Dermis blood vessel endothelial cell (primary cell): ENCODE measurements at regions not wholly inside any gene's neighbourhood (a gene's known extent, or its start where the extent isn't known, plus 50 kb on each side); places are given as distances from the start of the nearest gene placed in this dataset.

ENCODE experiments used
- DNase-seq: peaks from one replicate; pipeline ENCODE4 v3.0.0; 2010

DNA sequence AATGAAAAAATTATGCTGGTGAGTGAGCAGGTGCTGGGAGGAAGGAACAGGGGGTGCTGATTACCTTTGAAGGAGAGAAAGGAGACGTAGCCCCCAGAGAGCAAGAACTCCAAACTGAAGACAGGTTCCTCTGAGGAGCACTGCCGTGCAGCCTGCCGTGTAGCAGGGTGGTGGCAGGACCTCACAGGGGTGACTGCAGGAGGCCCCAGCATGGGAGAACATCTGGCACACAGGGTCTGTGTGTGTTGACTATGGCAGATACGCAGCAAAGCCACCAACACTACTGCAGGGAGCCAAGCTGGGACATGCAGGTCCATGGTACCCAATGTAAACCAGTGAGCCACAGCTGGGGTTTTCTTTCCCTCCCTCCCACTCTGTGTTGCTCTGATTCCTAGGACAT is 192.1 kb upstream of the PDE1C start:
- DNase-seq: no peak

DNA sequence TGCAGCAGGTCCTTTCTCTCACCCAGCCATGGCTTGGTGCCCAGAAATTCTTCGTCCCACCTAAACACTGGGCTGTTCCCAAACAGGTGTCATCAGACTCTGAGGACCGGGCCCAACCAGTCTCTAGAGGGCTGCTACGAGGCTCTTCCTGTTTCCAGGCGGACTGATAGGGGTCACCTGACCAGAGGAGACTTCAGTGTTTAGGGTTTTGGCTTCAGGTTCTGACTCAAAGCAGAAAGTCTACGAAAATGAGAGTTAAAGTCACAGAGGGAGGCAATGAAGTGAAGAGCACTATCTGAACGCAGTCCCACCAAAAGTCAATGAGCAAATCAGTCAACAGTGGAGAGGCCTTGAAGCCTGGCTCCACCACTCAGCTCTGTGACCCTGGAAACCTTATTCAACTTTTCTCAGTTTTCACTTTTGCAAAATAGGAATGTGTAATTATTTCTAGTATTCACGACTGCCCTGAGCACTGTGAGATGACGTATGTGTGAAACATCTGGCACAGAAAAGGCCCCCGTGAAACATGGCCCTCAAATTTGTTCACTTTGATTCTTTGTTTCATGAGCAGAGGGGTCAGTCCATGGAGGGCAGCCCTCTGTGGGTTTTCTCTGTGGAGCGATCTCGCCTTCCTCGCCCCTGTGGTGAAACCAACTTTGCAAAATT is 189.9 kb upstream of the PDE1C start:
- no peak for DNase-seq

DNA sequence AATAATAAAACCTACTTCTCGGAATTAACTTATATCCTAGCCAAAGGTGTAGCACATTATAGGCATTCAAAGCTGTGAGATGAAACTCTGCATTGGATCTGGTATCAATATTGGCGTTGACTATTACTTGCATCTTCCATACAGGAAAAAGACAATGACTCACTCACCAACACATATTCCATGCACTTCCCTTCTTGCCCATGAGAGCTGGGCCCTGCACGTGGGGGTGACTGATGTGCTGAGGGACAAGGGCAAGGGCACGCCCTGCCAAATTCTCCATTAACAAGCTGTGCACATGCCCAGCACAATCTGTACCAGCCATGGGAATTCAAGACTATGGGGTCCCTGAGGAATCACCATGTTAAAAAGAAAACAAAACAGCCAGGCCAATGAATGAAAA is 188.1 kb upstream of the PDE1C start:
- DNase-seq: no peak

DNA sequence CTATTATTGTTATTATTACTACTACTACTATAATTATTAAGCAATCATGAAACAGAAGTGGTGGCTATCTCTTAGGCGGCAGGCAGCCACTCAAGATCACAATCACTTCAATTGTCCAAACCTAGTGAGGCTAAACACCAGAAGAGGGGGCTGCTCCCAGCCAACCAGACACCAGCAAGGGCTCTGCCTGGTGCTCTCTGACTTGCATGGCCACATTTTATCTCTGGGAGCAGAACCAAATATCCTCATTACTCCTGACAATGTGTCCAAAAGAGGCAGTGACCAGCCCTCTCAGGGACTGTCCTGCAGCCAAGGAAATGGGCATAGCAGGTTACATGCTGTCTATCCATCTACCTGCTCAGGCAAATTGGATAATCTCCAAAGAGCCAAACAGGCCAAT is 187.4 kb upstream of the PDE1C start:
- no peak for DNase-seq

DNA sequence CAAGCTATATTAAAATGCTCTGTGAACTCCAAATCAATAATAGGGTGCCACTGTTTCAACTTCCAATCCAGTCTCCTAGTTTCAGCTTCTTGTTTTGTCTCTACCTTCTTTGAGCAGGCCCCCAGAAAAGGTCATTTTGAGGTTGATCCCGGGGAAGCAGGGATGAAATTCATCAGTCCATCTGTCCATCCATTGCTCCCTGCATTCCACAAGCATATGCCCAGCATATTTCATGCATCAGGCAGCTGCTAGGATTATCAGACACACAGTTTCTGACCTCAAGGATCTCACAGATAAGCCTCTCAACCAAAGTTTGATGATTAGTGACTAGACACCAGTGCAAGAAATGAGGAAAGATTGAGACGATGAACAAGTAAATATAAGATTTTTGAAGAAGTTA is 186.6 kb upstream of the PDE1C start:
- no peak for DNase-seq

DNA sequence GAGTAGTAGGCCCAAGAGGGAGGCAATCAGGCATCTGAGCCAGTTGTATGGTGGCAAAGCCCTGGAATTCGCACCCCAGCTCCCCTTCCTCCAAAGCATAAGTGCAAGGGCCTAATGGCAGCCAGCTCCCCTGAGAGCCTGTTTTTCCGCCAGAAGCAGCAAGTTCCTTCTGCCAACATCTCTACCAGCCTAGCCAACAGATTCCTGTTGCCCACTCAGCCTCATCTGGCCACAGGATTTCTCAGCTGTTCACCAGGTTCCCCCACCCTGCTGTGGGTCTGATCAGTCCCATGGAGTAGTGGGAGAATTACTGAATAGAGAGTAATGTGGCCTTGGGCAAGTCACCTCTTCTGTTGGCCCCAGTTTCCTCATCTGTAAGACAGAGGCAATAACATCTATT is 186.2 kb upstream of the PDE1C start:
- DNase-seq: no peak

DNA sequence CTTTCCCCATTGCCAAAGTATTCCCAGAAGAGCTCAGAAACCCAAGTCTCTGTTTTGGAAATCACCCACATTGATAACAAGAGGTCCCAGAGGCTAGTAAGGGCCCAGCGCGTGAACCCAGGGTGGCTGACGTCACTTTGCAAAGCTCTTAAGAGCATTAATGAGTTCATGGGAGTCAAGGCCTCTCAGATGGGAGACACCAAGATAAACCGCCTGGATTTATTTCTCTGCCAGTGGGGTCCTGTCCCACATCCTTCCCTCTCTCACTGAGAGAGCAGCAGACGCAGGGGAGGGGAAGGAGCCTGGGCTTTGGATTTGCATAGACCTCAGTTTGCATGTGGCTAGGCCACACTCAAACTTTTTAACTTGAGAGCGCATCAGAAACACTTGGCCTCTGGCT is 184.8 kb upstream of the PDE1C start:
- no peak for DNase-seq

DNA sequence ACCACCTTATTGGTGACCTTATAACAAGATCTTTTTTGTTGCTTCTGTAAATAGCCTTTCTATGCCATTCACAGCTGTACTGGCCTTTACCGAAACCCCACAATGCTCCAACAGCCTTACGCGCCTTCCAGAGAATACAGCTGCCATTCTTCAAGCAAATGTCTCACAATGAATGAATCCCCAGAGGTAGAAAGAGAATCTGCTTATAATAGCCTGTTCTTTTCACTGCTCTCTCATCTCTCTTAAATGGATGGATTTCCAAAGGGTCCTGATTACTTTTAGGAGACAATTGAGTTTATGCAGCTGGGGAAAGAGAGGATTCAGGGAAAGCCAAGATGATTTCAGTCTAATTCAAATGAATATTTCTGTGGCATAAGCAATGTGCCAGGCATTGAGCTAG is 183.1 kb upstream of the PDE1C start:
- no peak for DNase-seq

DNA sequence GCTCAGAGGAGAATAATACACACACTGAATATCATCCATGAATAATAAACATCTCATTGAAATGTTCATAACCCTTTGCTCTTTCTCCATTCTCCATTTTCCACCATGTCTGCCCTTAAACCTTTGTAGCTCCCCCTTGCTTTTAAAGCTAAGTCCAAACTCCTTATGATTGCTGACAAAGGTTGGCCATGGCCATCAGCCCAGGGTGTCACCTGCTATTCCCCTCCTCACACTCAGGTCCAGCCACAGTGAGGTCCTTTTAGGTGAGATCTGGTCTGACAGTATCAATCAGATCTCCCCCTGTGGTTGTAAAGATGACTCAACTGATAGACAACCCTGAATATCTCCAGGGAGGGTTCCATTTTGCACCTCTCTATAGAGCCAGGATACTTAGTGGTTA is 181.5 kb upstream of the PDE1C start:
- no peak for DNase-seq

DNA sequence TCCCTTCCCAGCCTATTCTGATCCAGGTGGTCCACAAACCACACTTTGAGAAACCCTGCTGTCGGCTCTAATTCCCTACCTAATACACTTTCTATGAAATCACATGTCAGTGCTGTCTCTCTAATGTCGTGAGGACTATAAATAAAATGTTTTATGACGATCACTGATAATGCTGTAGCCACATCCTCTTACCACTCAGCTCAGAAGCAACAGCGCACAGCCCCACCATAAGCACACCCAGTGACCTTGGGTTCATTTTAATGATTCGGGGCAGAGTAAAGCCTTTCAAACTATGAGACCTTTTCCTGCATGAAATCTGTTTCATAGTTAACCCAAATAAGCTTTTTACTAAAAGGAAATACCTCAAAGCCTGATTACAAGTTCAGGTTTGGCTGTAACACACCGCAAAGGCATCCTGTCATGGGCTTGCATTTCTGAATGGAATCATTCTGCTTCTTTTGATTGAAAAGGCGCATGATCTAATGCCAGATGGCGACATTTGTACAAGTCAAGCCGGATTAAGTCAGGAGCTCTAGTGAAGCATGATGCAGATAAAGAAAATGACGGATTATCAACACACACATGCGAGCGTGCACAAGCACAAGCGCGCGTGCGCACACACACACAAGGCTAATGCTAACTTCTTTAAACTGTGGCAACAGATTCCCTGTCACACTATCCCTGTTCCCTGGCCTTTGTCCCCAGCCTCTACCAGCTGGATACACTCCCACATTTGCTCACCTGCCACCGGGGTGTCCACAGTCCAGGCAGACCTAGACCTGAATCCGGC is 180.5 kb upstream of the PDE1C start:
- no peak for DNase-seq

DNA sequence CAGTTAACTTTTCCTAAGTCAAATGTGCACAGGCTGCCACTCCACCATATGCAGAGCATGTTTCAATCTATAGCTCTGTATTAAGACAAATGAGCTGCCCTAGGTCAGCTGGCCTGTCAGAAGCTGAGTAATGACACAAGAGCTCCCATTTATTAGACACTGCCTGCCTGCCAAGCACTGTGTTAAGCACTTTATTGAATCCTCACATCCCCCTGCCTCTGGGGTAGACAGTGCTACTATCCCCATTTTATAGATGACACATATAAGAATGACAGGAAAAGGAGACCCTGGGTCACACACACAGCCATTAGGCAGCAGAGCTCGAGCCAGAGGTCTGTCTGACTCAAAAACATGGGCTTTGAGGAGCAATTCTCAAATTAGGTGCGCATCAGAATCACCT is 179.8 kb upstream of the PDE1C start:
- DNase-seq: no peak

DNA sequence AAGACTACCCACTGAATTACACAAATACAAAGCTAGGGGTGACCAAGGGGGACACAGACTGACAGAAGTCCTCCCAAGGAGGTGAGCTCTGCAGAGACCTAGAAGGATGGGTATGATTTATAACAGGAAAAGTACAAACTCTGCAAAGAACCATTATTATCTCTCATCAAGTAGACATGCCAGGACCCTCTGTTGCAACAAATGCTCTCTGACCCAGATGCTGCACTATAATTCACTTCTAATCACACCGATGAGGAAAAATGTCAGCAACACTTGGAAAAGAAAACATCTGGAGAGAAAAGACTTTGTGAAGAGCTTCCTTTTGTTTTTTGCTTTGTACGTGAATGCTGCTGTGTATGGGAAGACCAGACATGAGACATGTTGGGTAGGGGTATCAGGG is 178.3 kb upstream of the PDE1C start:
- no peak for DNase-seq

DNA sequence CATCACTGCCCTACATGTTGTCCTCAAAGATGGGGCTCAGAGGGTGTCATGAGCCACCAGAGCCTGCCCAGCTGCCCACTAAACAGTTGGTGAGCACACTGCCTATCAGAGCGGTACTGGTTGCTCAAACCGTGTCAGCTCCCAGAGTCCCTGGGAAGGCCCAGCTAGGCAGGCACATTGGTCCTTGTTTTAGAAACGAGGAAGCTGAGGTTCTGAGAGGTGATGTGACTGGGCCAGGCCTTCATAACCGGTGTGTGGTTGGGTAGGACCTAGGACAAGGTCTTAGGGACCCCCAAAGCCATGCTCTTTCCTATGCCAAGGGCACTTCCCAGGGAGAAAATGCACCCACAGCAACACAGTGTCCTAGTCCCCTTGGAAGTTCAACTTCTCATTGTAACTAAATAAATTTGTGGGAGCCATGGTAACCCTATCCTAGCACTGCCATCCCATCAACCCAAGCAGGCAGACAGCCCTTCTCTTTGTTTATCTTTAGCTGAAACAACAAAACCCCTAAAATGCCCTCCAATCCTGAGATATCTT is 174.7 kb upstream of the PDE1C start:
- DNase-seq: no peak

DNA sequence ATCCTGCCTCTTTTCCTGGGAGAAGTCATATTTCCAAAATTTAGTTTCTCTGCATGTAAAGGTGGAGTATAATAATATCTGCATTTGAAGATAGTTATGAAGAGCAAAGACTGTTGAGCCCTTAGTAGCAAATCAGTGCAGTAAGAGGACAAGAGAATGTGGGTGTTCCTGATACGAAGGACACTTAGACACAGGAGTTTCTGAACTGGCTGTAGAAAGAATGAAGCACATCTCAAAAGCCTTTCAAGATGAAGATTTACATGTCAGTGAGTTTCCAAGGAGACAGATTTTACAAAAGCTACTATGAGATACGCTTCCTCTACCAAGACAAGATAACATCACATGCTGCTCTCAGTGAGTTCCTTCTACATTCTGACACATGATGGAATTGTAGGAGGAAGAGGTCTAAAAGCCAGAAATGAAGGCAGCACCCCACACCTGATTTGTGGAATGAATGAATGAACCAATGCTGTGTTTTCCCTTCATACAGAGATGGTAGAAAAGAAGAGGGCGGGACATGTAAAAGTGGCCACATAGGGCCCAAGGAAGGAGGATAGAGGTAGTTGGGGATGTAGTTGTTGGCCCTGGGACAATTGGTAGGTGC is 173.6 kb upstream of the PDE1C start:
- DNase-seq: no peak

DNA sequence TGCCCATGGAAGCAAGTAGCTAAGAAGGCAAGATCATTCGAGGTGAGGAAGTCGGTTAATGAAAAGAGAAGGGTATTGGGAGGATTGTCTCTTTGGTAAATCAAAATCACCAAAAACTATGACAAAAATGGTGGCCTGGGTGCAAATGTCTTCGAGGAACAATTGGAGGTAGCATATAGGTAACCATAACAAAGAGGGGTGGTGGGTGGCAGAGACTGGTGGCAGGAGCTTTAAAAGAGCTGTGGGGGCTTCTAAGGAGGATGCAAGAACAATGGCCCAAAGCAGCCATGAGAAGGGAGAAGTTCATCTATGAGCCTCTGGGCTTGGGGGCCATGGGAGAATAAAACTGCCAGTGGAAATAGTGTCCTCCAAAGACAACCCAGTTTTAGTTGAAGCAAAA is 172.2 kb upstream of the PDE1C start:
- DNase-seq: no peak

DNA sequence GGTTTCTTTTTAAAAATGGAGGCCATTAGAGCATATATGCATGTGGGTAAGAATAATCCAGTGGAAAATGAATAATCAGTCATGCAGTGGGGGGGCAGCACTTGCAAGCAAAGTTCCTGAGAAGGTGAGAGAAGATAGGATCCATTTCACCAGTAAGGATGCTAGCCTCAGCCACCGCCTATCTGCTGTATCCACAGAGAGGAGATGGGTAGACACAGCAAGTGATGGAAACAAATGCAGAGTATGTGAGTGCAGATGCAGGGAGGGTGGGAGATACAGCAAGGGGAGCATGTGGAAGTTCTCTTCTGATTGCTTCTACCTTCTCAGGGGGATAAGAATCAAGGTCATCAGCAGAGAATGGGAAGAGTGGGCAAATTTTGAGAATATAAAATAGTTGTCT is 171.4 kb upstream of the PDE1C start:
- DNase-seq: no peak

DNA sequence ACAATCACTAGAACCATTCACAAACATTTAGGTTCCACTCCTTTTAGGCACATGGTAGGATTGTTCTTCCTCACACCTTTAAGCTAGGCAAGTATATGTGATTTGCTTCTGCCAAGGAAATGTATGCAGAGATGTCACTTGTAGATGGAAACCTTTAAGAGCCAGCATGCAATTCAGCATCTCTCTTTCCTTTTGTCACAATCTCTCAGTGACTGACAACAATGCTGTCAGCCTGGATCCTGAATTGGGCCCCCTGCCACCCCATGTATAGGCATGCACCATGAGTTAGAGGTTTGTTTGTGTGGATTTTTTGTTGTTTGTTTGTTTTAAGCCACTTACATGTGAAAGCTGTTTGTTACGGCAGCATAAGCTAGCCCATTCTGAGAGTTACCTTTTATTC is 169.6 kb upstream of the PDE1C start:
- no peak for DNase-seq

DNA sequence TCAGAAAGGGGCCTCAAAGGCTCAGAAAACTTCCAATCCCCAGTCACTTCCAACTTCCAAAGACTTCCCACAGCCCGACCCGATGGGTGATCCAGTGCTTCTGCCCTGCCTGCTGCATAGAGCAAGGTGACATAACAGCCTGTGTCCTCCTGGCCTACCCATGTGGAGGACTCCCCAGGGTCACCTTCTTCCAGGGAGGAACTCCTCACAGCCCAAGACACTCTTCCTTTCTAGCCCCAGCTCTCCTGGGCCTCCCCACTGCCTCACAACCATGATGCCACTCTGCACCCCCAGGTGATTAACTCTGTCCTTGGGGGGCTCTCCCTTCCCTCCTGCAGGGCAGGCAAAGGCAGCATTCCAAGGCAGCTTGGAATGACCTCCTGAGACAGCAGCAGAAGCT is 158.4 kb upstream of the PDE1C start:
- DNase-seq: no peak

DNA sequence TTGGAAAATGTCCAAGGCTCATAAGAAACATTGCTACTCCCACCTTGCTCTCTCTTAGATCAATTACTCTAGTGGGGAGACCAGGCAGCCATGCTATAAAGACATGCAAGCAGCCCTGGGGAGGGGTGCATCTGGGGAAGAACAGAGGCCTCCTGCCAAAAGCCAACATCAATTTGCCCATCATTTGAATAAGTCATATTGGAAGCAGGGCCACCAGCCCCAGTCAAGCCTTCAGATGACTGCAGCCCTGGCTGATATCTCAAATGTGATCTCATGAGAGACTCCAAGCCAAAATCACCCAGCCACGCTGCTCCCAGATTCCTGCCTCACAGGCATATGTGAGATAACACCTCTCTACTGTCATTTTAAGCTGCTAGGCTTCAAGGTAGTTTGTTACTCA is 157.5 kb upstream of the PDE1C start:
- DNase-seq: no peak

DNA sequence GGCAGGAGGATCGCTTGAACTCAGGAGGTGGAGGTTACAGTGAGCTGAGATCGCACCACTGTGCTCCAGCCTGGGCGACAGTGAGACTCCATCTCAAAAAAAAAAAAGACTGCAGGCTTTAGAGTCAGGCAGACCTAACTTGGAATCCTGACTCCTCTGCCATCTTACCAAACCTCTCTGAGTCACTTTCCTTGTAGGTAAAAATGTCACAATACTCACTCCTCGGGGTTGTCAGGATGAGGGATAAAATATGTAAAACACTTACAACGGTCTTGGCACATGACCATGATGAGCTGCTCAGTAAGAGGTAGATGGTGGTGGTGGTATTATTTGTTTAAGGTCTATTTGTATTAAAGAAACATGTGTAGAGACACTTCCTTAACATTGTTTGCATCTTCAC is 154.1 kb upstream of the PDE1C start:
- no peak for DNase-seq

DNA sequence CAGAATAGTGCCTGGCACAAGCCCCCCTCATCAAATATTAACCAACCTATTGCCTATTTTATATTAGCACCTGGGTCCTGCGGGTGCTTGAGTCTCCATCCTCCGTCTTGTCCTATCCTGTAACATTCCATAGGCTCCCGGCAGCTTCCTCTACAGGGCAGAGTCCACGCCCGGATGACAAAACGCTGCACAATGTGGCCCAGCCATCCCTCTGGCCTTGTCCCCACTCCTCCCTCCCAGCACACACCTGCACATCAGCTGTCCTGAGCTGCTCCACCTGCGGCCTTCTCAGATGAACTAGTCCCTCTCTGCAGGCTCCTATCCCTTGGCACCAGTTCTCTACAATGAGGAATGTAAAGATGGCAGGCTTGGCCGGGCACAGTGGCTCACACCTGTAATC is 153.5 kb upstream of the PDE1C start:
- no peak for DNase-seq

DNA sequence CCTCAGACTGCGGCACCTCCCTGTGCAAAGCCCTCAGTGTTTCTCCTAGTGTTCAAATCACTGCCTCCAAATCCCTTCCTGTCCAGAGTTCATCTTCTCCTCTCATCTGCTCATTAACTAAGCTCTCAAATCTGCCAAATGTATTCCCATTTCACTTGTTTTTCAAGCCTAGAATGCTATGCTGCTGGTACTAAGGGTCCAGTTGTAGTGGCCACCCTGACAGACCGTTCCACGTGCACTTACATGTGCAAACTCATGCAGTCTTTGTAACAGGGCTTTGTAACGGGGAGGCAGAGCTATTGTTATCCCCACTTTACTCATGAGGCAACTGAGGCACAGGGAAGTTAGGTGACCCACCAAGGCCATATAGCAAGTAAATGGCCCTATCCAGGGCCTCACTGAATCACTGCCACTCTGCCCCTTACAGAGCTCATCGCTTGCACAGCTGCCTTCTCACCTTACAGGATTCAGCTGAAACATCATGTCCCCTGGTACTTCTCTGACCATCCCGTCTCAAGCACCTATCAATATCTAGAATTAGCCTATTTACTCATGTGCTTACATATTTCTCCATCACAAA is 153.0 kb upstream of the PDE1C start:
- DNase-seq: no peak

DNA sequence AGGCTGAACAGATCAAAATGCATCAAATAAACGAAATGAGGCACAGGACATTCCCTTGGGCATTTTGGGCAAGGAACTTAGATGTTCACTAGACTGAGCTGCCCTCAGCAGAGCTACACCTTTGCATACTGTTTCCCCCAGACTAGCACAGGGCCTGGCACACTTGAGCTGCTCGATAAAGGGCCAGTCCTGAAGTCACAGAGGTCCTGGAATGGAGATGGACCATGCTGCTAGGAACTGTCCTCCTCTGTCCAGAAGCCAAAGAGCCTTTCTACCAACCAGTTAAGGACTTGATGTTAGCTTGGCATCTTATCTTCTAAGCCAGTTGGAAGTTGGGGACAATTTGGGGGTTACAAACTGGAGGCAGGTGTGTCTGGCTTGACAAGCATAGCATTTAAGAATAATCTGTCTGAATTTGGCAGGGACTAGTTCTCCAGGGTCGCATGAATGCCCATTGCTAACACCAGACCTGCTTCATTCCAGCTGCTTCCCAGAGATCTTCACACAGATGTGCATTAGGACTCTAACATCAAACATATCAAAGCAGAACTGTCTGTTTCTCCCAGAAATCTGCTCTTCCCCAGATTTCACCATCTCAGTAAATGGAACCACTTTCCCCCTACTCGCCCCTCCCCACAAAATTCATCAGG is 152.2 kb upstream of the PDE1C start:
- no peak for DNase-seq
